ENCODE measurements at regions not wholly inside any gene's neighbourhood (a gene's known extent, or its start where the extent isn't known, plus 50 kb on each side); places are given as distances from the start of the nearest gene placed in this dataset.
"Not testable (repeated sequence)": the region's sequence is repeated elsewhere in the genome, so short reads cannot be mapped to it uniquely, and the experiment has no call there.

DNA sequence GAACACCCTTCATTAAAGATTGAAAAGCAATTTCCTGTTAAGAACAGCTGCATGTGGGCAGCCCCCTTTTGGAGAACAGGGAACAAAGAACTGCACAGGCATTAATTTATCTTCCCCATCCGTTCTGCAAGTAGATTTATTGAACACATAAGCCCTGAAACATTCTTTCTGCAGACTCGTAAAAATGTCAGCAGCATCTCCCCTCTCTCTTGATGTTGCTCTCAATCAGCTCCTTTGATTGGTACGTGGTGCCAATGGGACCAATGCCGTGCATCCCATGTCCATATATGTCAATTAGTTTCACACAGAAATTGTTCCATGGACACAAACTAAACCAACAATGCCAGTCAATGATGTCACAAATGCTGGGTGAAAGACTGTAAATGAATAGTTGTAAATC is 228.5 kb upstream of the RASGEF1B start:
- DNase-seq: no peak

DNA sequence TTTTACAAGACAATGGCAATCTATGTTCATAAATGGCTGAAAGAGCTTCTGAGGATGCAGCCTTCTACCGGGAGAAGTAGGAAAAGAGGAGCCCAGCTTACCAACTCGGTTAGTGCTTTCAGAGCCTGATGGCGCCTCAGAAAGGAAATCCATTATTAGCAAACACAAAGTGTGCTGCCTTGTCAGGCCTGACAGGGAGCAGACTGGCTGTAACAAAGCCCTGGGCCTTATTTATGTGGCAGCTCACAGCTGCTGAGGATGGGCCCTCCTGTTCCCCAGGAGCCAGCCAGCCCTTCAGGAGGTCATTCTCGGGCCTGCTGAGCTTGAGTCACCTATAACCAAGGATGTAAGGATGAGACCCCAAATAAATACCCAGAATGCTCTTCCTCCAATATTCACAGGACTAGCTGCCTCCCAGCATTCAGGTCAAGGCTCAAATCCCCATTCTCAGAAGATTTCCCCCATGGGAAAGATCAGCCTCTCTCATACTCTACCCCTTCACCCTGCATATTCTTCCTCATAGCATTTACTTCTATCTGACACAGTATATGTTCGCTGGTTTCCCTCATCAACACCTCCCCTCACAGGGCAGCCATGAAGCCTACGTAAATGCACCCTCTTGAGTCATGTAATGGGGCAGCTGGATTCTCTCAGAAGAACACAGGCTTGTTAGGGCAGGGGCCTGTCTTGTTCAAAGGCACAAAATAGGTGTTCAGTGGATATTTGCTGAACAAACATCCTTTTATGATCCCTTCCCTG is 227.0 kb upstream of the RASGEF1B start:
- peak; percentile 27 for DNase-seq

DNA sequence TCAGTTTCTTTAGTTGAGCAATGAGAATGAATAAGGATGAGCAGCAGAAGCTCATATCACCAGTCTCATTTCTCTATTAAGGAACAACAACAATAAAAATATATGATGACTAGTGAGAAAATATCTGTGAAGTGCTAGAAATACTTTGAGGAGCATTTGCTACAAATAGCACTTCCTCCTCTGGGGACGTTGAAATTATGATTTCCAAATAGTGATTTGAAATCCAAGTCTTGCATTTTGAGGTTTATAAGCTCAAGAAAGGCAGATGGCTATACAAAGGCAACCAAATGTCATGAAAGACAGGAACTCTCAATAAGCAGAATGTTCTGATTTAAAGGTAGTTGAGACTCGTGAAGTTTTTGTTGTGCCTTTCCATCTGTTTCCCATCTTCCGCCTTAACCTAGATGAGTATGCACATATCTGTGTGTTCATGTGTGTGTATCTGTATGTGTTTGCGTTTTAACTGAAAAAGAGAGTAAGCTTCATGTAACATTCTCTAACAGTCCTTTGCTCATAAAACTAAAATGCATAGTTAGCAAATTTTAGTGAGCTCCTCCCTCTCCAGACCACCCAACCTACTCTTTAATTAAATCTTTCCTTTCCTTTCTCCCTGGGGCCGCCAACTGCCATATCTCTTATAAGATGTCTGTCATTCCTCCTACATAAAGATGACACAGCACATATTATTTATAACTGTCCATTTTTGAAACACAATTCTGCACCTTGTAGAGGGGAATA is 222.6 kb upstream of the RASGEF1B start:
- no peak for DNase-seq

DNA sequence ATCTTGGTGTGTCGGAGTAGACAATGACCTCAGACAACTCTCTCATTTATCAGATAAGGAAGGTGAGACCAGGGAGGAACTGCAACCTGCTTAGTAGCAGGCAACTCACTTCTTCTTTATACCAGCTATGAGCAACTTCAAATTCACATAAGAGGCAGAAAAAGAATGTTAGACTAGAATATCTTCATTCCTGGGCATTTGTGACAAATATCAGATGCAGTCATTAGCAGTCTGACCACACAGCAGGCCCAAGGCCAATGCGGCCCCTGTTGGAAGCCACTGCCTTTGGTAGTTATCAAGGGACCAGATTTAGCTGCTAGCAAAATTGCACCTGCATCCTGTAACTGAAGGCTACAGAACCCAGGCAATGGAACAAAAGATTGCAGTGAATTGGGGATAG is 219.2 kb upstream of the RASGEF1B start:
- no peak for DNase-seq

DNA sequence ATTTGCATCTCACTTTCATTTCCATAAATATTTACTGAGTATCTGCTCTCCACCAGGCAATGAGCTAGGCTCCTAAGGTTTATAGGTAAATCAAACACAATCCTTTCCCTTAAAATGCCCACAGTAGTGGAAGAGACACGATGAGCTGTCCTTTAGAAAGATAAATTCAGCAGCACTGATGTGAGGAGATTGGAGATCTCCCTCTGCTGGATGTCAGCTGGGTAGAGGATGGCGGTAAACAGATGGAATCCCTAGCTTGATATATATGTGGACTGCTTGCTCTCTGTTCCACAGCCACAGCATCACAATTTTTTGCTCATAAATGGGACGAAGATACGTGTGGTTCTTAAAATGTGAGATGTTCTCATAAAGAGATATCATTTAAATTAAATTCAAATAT is 216.4 kb upstream of the RASGEF1B start:
- no peak for DNase-seq

DNA sequence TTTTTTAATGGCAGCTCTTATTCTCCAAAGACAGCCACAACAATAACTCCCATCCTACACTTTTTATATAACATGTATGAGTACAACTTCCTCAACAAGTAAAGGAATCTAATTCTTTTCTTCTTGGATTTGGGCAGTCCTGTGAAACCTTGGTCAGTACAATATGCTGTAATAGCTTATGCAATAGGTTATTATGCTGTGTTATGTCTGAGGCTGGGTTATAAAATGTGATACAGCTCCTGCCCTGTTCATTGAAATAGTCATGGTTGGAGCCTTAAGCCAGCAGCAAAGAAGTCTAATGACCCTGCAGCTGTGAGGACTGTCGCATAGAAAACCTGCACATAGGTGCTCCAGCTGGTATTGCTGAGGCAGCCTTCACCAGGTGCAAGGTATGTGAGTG is 215.8 kb upstream of the RASGEF1B start:
- no peak for DNase-seq

DNA sequence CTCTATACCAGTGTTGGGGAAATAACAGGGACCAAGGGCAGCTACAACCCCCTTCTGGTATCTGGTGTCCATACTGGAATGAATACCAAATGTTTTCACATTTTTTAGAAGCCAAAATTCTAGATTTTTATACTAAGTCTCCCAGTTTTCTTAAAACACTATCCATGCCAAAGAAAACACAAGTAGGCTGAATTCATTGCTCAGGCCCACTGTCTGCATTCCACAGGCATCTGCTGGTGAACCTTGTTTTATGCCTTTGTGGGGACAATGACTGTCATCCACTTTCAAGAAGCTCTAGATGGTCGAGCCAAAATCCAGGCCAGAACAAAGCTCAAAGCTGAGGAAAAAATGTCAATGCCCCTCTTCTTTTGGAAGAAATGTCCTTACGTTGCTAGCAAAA is 213.4 kb upstream of the RASGEF1B start:
- DNase-seq: no peak

DNA sequence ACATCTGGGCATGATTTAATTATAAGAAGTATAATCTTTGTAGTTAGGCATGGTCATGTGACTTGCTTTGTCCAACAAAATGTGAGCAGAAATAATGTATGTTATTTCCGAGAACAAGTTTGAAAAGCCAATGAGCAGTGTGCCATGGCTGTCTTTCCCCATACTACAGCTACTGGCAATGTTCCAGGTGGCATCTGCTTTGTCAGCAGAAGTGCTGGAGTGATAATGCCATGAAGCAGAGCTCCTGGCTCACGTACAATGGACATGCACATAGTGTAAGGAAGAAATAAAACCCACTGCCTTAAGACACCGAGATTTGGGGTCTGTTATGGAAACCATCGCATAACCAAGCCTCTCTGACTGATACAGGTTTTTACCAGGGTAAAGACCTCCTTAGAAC is 212.6 kb upstream of the RASGEF1B start:
- peak; percentile 3 for DNase-seq

DNA sequence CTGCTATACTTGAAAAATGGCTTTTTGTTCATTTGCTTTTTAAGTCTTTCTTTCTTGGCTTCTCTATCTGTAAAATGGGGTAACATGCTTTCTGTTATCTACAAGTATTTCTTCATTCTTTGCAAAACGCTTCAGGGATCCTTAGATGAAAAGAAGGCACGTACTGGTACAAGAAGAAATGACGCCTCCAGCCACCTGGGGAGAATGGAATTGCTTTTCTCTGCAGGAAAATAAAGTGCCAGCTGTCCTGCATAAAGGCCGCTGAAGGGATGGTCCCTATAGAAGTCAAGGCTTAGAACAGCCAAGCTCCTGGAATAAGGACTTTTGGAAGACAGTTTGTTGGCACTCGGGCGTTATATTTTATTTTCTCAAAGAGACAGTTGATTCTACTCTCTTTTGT is 210.8 kb upstream of the RASGEF1B start:
- DNase-seq: no peak

DNA sequence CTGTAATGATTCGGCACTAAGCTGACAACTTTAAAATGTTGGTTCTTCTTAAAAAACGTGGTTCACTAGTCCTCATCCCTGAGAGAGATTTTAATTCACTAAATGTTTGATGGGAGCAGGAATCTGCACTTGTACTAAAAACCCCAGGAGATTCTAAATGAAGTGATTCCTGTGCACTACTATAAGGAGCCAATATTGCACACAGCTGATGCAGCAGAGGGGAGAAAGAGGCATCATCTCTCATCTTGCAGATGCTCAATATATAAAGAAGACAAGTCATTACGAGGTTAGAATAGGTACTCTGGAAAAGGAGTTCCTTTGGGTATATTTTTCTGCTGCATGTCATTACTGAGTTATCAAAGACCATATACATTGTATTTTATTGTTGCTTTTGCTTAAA is 207.6 kb upstream of the RASGEF1B start:
- no peak for DNase-seq

DNA sequence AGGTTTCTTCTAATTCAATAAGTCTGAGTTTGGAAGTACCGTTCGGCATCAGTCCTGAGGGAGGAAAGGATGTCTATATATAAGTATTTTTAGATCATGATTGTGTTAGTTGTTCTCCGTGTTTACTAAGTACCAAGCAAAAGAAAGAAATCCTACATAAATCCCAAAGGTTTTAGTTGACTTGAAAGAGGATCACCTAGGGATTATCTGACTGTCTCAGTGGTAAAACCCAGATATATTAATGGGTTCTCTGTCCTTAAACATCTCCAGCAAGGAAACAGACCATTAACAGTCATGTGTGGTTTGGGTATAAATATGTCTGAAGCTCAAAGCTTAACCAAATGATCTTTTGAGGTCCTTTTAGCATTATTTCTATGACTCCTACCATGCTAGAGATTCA is 207.1 kb upstream of the RASGEF1B start:
- no peak for DNase-seq

DNA sequence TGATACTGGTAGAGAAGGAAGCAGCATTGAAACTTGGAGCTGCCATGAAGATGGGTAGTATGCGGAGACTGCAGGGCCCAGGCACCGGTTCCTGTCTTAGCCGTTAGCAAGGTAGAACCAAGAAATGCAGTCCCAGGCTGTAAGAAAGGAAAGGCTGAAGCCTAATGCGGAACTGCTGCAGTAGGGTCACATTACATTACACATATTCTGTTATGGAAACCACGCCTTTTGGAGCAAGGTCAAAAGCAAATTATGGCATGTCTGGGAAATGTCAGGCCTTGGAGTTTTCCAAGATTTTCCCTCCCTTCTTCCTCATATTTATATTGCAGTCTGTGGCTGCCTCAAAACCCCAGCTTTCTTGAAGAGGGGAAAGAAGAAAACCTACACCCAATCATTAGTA is 204.8 kb upstream of the RASGEF1B start:
- no peak for DNase-seq

DNA sequence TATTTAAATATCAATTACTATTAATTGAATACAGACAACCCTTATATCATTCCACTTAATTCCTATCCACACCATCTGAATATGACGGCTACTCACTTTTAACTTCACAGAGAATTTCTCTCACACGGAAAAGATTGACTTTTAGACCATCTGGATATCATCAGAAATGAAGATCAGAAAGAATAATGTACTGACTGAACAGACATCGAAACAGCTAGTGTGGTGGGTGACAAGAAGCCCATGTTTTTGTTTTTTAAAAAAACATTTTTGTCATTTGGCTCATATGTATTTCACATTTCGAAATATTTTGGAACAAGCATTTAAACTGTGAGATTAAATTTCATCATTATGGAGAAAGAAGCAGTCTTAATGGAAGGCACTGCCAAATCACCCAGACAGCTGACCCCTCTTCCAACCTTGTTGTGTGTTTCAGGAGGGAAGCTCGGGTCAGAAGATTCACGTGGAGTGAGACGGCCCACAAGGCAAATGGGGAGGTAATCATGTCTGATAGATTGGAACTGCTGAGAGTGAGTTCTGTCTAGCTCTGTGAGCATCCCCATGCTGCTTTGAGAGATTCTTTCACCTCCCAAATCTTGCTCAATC is 204.2 kb upstream of the RASGEF1B start:
- no peak for DNase-seq

DNA sequence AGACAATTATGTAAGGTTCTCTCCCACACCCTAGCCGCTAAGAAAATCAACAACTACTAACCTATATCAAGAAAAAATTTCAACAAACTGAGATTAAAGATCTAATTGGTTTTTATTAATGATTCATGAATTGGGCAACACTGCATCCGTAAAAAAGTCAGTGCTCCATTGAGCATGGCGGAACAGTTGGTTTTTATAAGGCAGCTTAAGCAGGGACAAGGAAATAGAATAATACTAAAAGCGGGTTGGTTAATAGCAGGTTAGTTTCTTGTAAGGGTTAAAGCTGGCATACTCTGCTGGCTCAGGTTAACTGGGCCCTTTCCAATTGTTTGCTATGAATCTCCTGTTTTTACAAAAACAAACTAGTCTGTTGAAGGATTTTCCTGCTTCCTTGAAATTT is 202.3 kb upstream of the RASGEF1B start:
- no peak for DNase-seq

DNA sequence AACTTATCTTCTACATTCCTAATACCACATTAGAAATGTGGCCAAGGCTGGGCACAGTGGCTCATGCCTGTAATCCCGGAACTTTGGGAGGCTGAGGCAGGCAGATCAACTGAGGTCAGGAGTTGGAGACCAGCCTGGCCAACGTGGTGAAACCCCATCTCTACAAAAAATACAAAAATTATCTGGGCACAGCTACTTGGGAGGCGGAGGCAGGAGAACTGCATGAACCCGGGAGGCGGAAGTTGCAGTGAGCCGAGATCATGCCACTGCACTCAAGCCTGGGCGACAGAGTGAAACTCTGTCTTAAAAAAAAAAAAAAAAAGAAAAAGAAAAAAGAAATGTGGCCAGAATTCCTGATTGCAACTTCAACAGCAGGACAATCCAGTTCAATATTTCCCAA is 196.6 kb upstream of the RASGEF1B start:
- DNase-seq: not testable (repeated sequence)

DNA sequence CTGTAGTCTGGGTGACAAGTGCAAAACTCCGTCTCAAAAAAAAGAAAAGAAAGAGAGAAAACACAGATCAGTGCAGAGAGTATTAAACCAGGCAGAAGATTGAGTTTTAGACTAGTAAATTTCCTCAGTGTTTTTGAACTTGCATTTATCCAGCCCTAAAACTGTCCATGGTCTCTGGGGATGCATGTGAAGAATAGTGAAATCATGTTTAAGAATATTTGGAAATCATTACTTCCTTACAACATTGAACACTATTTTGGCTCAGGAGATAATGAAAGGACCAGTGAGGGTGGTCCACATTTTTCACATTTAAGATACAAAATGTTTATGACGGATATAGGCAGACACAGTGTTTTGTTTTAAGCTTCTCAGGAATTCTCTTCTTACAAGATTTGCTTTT is 195.8 kb upstream of the RASGEF1B start:
- no peak for DNase-seq

DNA sequence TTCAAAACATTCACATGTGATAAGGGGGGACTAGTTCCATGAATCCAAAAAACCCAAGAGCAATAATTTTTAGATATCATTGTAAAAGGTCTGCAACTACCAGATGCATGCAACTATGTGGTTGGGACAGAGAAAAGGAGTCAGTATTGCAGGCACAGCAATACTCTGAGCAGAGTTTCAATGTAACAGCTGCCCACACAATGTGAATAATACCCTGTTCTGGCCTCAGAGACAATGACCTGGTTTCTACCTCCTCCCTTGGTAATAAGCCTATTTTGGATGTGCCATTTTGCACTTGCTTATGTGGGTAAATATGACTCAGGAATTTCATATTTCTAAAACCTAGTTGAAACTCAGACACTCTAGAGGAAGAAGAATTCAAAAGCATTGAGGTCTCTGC is 194.8 kb upstream of the RASGEF1B start:
- no peak for DNase-seq

DNA sequence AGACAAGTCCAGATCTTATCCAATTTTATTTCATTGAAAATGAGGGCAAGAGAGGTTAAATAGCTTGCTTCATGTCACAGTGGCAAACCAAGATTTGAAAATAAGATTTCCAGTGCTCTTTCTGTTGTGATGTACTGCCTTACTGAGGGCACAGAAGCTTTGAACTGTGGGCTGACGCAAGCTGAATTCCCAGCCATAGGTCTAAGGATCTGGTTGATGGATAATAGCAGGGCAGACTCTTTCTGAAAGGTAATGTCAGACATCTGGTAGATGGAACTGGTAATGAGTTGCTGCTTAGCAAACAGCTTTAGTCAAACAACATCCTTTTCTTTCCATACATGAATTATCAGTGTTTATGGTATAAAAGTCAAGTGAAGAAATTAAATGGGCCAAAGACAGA is 193.9 kb upstream of the RASGEF1B start:
- no peak for DNase-seq

DNA sequence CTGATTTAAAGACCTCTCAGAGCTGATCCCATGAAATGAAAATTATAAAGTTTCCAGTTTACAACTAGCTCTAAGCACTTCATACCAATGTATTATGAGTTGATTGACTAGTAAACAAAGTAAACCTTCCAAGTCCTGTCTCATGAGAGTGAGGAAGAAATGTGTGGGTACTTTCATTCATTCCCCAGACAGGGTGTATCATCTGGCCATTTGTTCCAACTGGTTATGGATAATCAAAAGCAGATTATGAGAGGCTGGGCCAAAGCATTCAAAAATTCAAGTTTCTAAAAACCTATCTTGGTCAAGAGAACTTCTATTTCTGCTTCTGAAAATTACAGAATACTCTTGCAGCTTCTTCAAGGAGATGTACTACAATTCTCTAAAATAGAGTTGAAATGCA is 193.3 kb upstream of the RASGEF1B start:
- no peak for DNase-seq

DNA sequence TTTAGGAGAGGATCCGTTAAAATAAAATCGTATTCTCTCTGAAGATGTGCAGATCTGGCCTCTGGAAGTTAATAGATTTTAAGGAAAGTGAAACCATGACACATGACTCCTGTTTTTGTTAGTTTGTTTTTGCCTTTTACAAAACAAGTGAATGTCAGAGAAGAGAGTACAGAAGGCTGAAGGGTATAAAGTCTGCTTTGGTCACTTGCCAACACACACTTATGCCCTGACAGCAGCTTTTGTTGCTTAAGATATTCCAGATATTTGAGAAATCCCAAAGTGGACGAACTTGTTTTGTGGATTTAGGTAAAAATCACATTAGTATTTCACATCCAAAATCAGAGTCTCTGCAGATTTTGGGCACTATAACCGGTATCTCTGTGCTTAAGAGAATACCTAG is 192.4 kb upstream of the RASGEF1B start:
- no peak for DNase-seq

DNA sequence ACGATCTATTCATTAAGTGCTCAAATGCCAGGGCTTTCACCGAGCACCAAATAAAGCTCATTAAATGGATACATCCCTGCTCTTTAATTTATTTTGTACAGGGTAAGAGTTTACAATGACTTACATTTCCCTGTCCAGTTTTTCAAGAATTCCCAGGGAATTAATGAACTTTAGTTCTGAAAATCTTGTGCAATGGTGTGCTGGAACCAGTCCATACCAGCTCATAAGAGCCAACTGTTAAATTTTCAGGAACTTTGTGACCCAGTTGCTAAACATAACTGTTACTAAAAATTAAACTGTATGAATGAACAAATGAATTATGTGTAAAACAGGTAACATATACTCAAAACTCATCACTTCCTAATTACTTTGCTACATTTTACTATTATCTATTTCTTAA is 191.7 kb upstream of the RASGEF1B start:
- DNase-seq: no peak

DNA sequence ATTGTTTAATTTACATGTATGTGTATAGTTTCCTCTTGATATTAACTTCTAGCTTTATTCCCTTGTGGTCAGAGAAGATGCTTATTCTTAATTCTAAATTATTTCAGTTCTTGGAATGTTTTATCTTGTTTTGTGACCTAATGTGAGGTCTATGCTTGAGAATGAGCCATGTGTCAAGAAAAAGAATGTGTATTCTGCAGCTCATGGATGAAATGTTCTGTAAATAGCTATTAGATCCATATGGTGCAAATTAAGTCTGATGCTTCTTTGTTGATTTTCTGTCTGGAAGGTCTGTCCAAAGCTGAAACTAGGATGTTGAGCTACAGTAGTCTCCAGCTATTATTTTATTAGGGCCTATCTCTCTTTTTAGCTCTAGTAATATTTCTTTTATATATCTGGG is 187.3 kb upstream of the RASGEF1B start:
- no peak for DNase-seq

DNA sequence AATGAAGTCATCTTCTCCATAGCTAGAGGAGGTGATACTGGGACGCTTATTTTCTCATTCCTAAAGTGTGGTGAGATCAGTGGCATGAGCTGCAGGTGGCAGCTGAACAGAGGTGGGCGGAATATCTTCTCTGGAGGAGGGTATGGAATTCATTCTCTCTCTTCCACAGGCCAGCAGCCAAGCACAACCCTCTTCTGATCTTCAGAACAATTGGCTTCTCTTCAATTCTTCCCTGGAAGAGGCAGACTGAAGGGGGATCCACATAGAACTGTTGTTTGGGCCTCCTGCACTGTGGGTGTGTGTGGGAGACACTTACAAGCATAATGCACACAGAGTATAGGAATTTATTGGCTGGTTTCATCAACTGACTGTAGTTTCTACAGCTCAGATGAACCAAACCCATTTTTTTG is 180.4 kb upstream of the RASGEF1B start:
- no peak for DNase-seq

DNA sequence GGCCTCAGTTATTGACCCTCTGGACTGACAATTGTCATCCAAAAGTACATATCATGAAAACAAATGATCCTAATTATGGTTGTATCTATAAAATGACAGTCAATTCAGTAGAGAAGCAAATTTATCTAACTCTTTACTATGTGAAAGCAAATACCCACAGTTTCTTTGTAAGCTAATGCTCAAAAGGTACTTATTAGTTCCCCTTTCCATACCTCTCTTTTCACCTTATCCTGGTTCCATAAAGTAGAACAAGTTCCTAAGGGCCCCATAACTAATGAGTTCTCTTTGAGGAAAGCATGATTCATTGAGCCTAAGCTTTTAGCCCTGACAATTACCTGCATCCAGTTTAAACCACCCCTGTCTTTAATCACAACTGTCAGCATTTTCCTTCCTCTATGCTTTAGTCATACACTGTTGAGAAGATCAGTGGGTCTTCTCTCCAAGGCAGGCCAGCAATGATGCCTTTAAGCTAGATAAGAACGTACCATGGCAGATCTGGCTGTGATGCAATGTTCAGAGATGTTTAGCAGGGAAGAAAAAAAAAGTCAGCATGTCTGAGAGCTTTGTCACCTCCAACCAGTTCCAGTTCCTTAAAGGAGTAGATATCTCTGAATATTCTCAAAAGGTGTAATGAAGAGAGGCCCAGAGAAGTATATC is 179.7 kb upstream of the RASGEF1B start:
- peak; percentile 73 for DNase-seq

All from DMS153 (cell line).